NAMALWA (cell line): ENCODE measurements at regions not wholly inside any gene's neighbourhood (a gene's known extent, or its start where the extent isn't known, plus 50 kb on each side); places are given as distances from the start of the nearest gene placed in this dataset.

Experiments
- DNase-seq: peaks from one replicate; pipeline ENCODE4 v3.0.0-alpha.2; 2015; ENCODE audit warnings: low spot score

GRCh38 chr3:159619341-159619885 lies 369.2 kb upstream of the IL12A start:
- no peak for DNase-seq

- DNase-seq = no peak
Observed at GRCh38 chr3:159620281-159620680, 368.4 kb upstream of the IL12A start.

GRCh38 chr3:159620873-159621272 lies 367.8 kb upstream of the IL12A start:
- no peak for DNase-seq

- no peak for DNase-seq
Observed at GRCh38 chr3:159624616-159625015, 364.0 kb upstream of the IL12A start.

GRCh38 chr3:159625594-159625993 lies 363.0 kb upstream of the IL12A start:
- no peak for DNase-seq

- DNase-seq = no peak
Observed at GRCh38 chr3:159626598-159626997, 362.0 kb upstream of the IL12A start.

GRCh38 chr3:159627229-159627628 lies 361.4 kb upstream of the IL12A start:
- no peak for DNase-seq

- no peak for DNase-seq
Observed at GRCh38 chr3:159627634-159628033, 361.0 kb upstream of the IL12A start.

GRCh38 chr3:159629329-159630084 lies 359.1 kb upstream of the IL12A start:
- no peak for DNase-seq

GRCh38 chr3:159631226-159631625 lies 357.4 kb upstream of the IL12A start:
- DNase-seq = no peak

GRCh38 chr3:159632128-159632527 lies 356.5 kb upstream of the IL12A start:
- no peak for DNase-seq

GRCh38 chr3:159632851-159633250 lies 355.8 kb upstream of the IL12A start:
- DNase-seq = no peak

- DNase-seq = no peak
Observed at GRCh38 chr3:159634483-159634882, 354.2 kb upstream of the IL12A start.

GRCh38 chr3:159635047-159635641 lies 353.5 kb upstream of the IL12A start:
- DNase-seq = no peak

GRCh38 chr3:159637883-159638542 lies 350.6 kb upstream of the IL12A start:
- DNase-seq = no peak

- DNase-seq = no peak
Observed at GRCh38 chr3:159640225-159640624, 348.4 kb upstream of the IL12A start.

- DNase-seq = no peak
Observed at GRCh38 chr3:159643406-159643805, 345.2 kb upstream of the IL12A start.

GRCh38 chr3:159645874-159646273 lies 342.8 kb upstream of the IL12A start:
- no peak for DNase-seq

GRCh38 chr3:159649951-159650350 lies 338.7 kb upstream of the IL12A start:
- no peak for DNase-seq

GRCh38 chr3:159650726-159651125 lies 337.9 kb upstream of the IL12A start:
- no peak for DNase-seq

- no peak for DNase-seq
Observed at GRCh38 chr3:159652452-159652851, 336.2 kb upstream of the IL12A start.

- DNase-seq = no peak
Observed at GRCh38 chr3:159654183-159655134, 334.2 kb upstream of the IL12A start.
